T-helper 2 cell treated with Interferon-gamma antibody and Interleukin-4, amounts not matched to agents 5 μg/mL and 100 μg/mL, for 36 hours (primary cell): ENCODE measurements at regions not wholly inside any gene's neighbourhood (a gene's known extent, or its start where the extent isn't known, plus 50 kb on each side); places are given as distances from the start of the nearest gene placed in this dataset.
"Not testable (repeated sequence)": the region's sequence is repeated elsewhere in the genome, so short reads cannot be mapped to it uniquely, and the experiment has no call there.

Experiments
- DNase-seq: peaks from one replicate; pipeline ENCODE4 v3.0.0; 2021; ENCODE audit warnings: low spot score
- H3K27ac Mint-ChIP-seq: one replicate; pipeline ENCODE4 v1.8.0; 2021; ENCODE audit warnings: mild to moderate bottlenecking, mixed read lengths
- H3K27me3 Mint-ChIP-seq: one replicate; pipeline ENCODE4 v1.8.0; 2021; ENCODE audit warnings: low read depth, mixed read lengths
- H3K36me3 Mint-ChIP-seq: one replicate; pipeline ENCODE4 v1.8.0; 2021; ENCODE audit warnings: low read depth, mixed read lengths
- H3K4me1 Mint-ChIP-seq: one replicate; pipeline ENCODE4 v1.8.0; 2021; ENCODE audit warnings: low read depth, mixed read lengths
- H3K4me3 Mint-ChIP-seq: one replicate; pipeline ENCODE4 v1.8.0; 2022; ENCODE audit warnings: mild to moderate bottlenecking, moderate library complexity, mixed read lengths
- H3K9me3 Mint-ChIP-seq: one replicate; pipeline ENCODE4 v1.8.0; 2021; ENCODE audit warnings: mixed read lengths

- H3K27ac Mint-ChIP-seq = no peak overlapping the region
- H3K4me1 Mint-ChIP-seq = peaks cover 4% of the 10 kb centered on the region
- H3K36me3 Mint-ChIP-seq = peaks cover 2% of the 10 kb centered on the region
- H3K27me3 Mint-ChIP-seq = peaks cover 2% of the 10 kb centered on the region
- DNase-seq = no peak
- peaks cover 8% of the 10 kb centered on the region for H3K9me3 Mint-ChIP-seq
- no peak overlapping the region for H3K4me3 Mint-ChIP-seq
These were observed 148.2 kb upstream of the CITED2 start for GRCh38 chr6:139522511-139523220.

DNA sequence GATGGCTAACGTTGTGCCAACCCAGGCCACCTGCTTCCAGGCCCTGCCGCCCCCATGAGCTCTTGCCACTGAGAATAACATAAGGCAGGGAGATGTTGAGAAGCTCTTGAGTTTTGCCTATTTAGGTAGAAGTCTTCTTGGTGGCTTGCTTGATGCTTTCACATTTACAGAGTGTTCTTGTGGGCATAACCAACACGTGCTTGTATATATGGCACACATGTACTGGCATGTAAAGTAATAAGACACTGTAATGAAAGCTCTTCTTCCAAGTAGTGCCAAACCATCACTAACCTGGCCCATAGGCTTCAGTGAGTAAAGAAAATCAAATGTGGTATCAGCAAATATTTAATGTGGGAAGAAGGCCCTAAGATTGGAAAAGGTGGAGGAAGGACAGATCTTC, 146.9 kb upstream of the CITED2 start:
- Mint-ChIP-seq H3K36me3 (no peaks in the 10 kb centered on the region), H3K27me3 (peaks cover 2% of the 10 kb centered on the region), H3K27ac (no peak overlapping the region)

DNA sequence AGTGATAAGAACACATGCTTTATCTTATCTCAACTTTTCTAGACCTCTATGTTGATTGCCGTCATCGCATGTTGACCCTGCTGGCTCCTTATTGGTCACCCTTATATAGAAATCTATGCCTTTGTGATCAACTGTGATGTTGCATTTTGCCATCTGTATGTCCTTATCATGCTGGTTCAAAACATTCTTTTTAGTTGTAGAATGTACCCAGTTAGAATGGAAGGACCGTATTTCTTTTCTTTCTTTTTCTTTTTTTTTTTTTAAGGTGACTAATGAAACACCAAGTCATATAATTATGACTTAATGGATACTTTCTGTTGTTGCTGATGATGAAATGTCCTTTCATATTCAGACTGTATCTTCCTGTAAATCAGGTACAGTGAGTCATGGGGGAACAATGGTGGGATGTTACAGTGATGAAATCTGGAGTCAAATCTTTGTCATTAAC, 145.9 kb upstream of the CITED2 start:
- H3K27ac Mint-ChIP-seq = no peak overlapping the region
- H3K36me3 Mint-ChIP-seq = no peaks in the 10 kb centered on the region
- peaks cover 4% of the 10 kb centered on the region for H3K4me1 Mint-ChIP-seq
- H3K4me3 Mint-ChIP-seq = no peak overlapping the region
- peaks cover 2% of the 10 kb centered on the region for H3K27me3 Mint-ChIP-seq
- H3K9me3 Mint-ChIP-seq = no peaks in the 10 kb centered on the region
- DNase-seq = no peak

More for the DNA sequence above, 146.9 kb upstream of the CITED2 start:
- no peak overlapping the region for H3K4me3 Mint-ChIP-seq
- peaks cover 4% of the 10 kb centered on the region for H3K4me1 Mint-ChIP-seq
- no peak for DNase-seq
- no peaks in the 10 kb centered on the region for H3K9me3 Mint-ChIP-seq

DNA sequence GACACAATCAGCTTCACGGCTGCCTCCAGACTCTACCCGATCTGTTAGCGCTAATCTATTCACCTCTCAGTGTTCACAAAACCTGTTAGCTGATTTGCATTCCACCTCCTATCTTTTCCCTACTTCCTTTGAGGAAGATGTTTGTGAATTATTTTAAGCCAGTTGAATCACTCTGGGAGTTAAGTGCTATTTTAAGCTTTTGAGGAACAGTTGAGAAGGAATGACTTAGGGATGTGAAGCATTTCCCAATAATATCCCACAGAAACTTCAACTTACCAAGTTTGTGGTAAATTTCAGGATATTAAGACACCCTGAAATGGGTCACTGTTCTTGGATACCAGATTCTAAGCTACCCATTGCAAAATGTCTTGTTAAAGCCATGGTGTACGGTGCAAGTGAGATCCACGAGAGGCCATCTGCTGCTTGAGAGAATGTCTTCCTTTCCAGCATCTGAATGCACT, 145.2 kb upstream of the CITED2 start:
- Mint-ChIP-seq H3K4me3 (no peak overlapping the region), H3K27me3 (peaks cover 2% of the 10 kb centered on the region), H3K4me1 (peaks cover 6% of the 10 kb centered on the region), H3K27ac (no peak overlapping the region), H3K9me3 (no peaks in the 10 kb centered on the region), H3K36me3 (no peaks in the 10 kb centered on the region)
- DNase-seq = no peak

GRCh38 chr6:139519097-139519496, 144.6 kb upstream of the CITED2 start:
- no peaks in the 10 kb centered on the region for H3K9me3 Mint-ChIP-seq
- H3K4me1 Mint-ChIP-seq = peaks cover 6% of the 10 kb centered on the region
- no peak overlapping the region for H3K4me3 Mint-ChIP-seq
- H3K27me3 Mint-ChIP-seq = peaks cover 2% of the 10 kb centered on the region
- no peak for DNase-seq
- H3K27ac Mint-ChIP-seq = no peak overlapping the region
- H3K36me3 Mint-ChIP-seq = no peaks in the 10 kb centered on the region

DNA sequence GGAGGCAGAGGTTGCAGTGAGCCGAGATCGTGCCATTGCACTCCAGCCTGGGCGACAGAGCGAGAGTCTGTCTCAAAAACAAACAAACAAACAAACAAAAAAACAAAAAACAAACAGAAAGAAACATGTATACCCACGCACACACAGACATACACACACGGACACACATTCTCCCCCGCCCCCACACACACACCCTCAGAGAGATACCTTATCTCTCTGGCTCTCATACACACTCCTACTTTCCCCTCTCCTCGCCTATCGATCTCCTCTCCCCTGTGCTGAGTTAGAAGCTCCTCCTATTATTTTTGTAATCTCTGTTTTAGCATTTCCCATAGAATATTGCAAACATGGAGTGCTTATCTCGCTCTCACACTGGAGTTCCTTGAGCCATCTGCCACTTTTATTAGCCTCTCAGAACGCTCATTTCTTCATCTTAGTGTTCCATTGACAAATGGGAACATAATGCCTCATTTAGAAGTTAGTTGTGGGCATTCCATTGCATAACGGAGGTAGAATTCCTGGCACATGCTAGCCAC, 144.2 kb upstream of the CITED2 start:
- Mint-ChIP-seq H3K4me3 (no peak overlapping the region), H3K27me3 (peaks cover 2% of the 10 kb centered on the region), H3K36me3 (no peaks in the 10 kb centered on the region), H3K4me1 (peaks cover 6% of the 10 kb centered on the region), H3K9me3 (no peaks in the 10 kb centered on the region), H3K27ac (no peak overlapping the region)
- DNase-seq = no peak

GRCh38 chr6:139517998-139518555, 143.6 kb upstream of the CITED2 start:
- H3K36me3 Mint-ChIP-seq, H3K4me3 Mint-ChIP-seq, H3K4me1 Mint-ChIP-seq, H3K27me3 Mint-ChIP-seq, H3K27ac Mint-ChIP-seq, DNase-seq, H3K9me3 Mint-ChIP-seq: not testable (repeated sequence)

DNA sequence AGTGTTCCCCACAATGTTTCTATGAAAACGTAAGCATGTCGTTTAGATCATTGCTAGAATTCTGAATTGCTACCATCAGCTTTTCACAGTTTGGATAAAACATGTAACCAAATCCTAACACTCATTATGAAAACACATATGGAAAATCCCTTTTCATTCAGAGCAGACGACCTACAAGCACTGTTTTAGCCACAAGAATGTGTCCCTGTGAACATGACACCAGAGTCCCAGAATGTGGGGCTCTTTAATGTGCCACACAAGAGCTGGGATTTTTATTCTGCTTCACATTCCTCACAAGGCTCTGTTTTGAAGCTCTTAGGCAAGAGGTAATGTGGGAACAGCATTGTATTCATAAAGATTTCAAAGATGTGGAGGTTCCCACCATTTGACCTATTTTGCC, 141.1 kb upstream of the CITED2 start:
- DNase-seq = no peak
- Mint-ChIP-seq H3K27ac (no peak overlapping the region), H3K4me3 (no peak overlapping the region), H3K4me1 (peaks cover 3% of the 10 kb centered on the region), H3K36me3 (no peaks in the 10 kb centered on the region), H3K9me3 (no peaks in the 10 kb centered on the region), H3K27me3 (no peaks in the 10 kb centered on the region)

DNA sequence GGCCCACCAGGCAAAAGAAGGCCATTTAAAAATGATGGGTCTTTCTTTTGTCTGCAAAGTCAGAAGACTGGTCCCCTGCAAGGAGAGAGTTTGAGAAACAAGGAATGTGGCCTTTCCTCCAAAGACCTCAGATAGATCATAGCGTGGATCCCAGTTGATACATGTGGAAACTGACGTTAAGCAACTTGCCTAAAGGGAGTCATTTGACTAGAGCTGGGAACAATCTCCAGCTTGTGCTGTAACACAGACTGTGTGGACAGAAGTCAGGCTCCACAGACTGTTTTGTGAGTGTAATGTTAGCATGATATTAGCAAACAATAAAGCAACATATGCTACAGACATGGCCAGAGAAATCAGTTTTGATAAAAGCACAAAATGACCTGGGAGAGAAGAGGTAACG, 140.4 kb upstream of the CITED2 start:
- no peaks in the 10 kb centered on the region for H3K36me3 Mint-ChIP-seq
- H3K27ac Mint-ChIP-seq = no peak overlapping the region
- no peaks in the 10 kb centered on the region for H3K27me3 Mint-ChIP-seq
- H3K4me3 Mint-ChIP-seq = no peak overlapping the region
- no peak for DNase-seq
- H3K4me1 Mint-ChIP-seq = peaks cover 2% of the 10 kb centered on the region
- no peaks in the 10 kb centered on the region for H3K9me3 Mint-ChIP-seq

GRCh38 chr6:139510040-139510790, 135.8 kb upstream of the CITED2 start:
- no peak for DNase-seq
- peaks cover 2% of the 10 kb centered on the region for H3K27me3 Mint-ChIP-seq
- H3K9me3 Mint-ChIP-seq = no peaks in the 10 kb centered on the region
- no peaks in the 10 kb centered on the region for H3K36me3 Mint-ChIP-seq
- H3K4me3 Mint-ChIP-seq = no peak overlapping the region
- no peak overlapping the region for H3K27ac Mint-ChIP-seq
- H3K4me1 Mint-ChIP-seq = peaks cover 1% of the 10 kb centered on the region

DNA sequence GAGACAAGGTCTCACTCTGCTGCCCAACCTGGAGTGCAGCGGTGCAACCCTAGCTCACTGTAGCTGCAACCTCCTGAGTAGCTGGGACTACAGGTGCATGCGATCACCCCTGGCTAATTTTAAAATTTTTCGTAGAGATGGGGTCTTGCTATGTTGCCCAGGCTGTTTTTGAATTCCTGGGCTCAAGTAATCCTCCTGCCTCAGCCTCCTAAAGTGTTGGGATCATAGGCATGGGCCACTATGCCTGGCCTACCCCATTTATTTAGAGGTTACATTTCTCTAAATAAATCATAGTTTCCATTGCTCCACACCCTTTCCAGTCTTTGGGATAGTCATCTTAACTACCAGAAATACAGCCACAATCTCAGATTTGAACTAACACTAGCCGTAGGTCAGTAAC, 134.7 kb upstream of the CITED2 start:
- no peaks in the 10 kb centered on the region for H3K9me3 Mint-ChIP-seq
- peaks cover 2% of the 10 kb centered on the region for H3K27me3 Mint-ChIP-seq
- H3K27ac Mint-ChIP-seq = no peak overlapping the region
- H3K4me3 Mint-ChIP-seq = no peak overlapping the region
- H3K36me3 Mint-ChIP-seq = no peaks in the 10 kb centered on the region
- DNase-seq = no peak
- H3K4me1 Mint-ChIP-seq = no peaks in the 10 kb centered on the region

- peaks cover 2% of the 10 kb centered on the region for H3K27me3 Mint-ChIP-seq
- no peaks in the 10 kb centered on the region for H3K4me1 Mint-ChIP-seq
- H3K9me3 Mint-ChIP-seq = no peaks in the 10 kb centered on the region
- no peak overlapping the region for H3K4me3 Mint-ChIP-seq
- H3K27ac Mint-ChIP-seq = no peak overlapping the region
- DNase-seq = no peak
- no peaks in the 10 kb centered on the region for H3K36me3 Mint-ChIP-seq
These were observed 134.1 kb upstream of the CITED2 start for GRCh38 chr6:139508576-139508975.

DNA sequence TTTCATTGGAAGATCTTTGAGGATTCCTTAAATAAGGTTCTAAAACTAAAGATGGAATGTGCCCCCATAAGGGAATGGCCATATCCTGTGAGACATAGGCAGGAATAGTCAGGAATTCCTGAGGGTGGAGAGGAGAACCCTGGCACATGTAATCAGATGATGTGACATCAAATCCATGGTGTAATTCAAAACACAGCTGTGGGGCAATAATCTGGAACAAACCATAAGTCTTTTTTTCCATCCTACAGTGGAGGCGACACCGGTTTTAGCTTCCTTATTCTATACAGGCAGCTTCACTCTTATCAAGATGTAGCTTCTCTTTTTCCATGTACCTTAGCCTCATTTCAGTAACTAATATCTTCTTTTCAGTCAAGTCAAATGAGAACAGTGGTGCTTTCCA, 133.6 kb upstream of the CITED2 start:
- Mint-ChIP-seq H3K27ac (no peak overlapping the region), H3K27me3 (peaks cover 2% of the 10 kb centered on the region), H3K9me3 (no peaks in the 10 kb centered on the region), H3K4me3 (no peak overlapping the region), H3K36me3 (no peaks in the 10 kb centered on the region), H3K4me1 (no peaks in the 10 kb centered on the region)
- DNase-seq = no peak

GRCh38 chr6:139500977-139501376, 126.5 kb upstream of the CITED2 start:
- Mint-ChIP-seq H3K36me3 (no peaks in the 10 kb centered on the region), H3K27me3 (peaks cover 2% of the 10 kb centered on the region), H3K27ac (no peak overlapping the region), H3K4me3 (no peak overlapping the region), H3K9me3 (no peaks in the 10 kb centered on the region), H3K4me1 (no peaks in the 10 kb centered on the region)
- DNase-seq = no peak
